AG20443 (cell line): ENCODE measurements at regions not wholly inside any gene's neighbourhood (a gene's known extent, or its start where the extent isn't known, plus 50 kb on each side); places are given as distances from the start of the nearest gene placed in this dataset.
A peak's percentile ranks its signal among the peaks of the same experiment; 100 is the strongest.
"Not testable (repeated sequence)": the region's sequence is repeated elsewhere in the genome, so short reads cannot be mapped to it uniquely, and the experiment has no call there.

ENCODE experiments used
- DNase-seq: peaks from one replicate; pipeline ENCODE4 v3.0.0; 2012; ENCODE audit warnings: low spot score, mixed read lengths

- DNase-seq: peak; percentile 47
Measured at GRCh38 chr12:89856431-89856830, 147.8 kb upstream of the ATP2B1 start.

GRCh38 chr12:89848732-89849131, 140.1 kb upstream of the ATP2B1 start:
- DNase-seq: no peak

- no peak for DNase-seq
Measured at GRCh38 chr12:89846473-89847055, 137.9 kb upstream of the ATP2B1 start.

GRCh38 chr12:89845767-89846166, 137.1 kb upstream of the ATP2B1 start:
- no peak for DNase-seq

- DNase-seq: no peak
Measured at GRCh38 chr12:89845366-89845765, 136.7 kb upstream of the ATP2B1 start.

GRCh38 chr12:89844539-89844938, 135.9 kb upstream of the ATP2B1 start:
- DNase-seq: no peak

GRCh38 chr12:89840162-89840922, 131.7 kb upstream of the ATP2B1 start:
- no peak for DNase-seq

GRCh38 chr12:89839444-89839843, 130.8 kb upstream of the ATP2B1 start:
- no peak for DNase-seq

GRCh38 chr12:89838833-89839232, 130.2 kb upstream of the ATP2B1 start:
- no peak for DNase-seq

- DNase-seq: no peak
Measured at GRCh38 chr12:89836026-89836425, 127.4 kb upstream of the ATP2B1 start.

GRCh38 chr12:89834676-89835075, 126.0 kb upstream of the ATP2B1 start:
- no peak for DNase-seq

- DNase-seq: peak; percentile 62
Measured at GRCh38 chr12:89833337-89834252, 125.0 kb upstream of the ATP2B1 start.

- no peak for DNase-seq
Measured at GRCh38 chr12:89832336-89832735, 123.7 kb upstream of the ATP2B1 start.

- DNase-seq: no peak
Measured at GRCh38 chr12:89831310-89832095, 122.9 kb upstream of the ATP2B1 start.

GRCh38 chr12:89829434-89829975, 120.9 kb upstream of the ATP2B1 start:
- DNase-seq: no peak

GRCh38 chr12:89828575-89828974, 119.9 kb upstream of the ATP2B1 start:
- no peak for DNase-seq

GRCh38 chr12:89827592-89827991, 119.0 kb upstream of the ATP2B1 start:
- DNase-seq: no peak

GRCh38 chr12:89826468-89826867, 117.8 kb upstream of the ATP2B1 start:
- DNase-seq: no peak

GRCh38 chr12:89825591-89826449, 117.2 kb upstream of the ATP2B1 start:
- DNase-seq: peak; percentile 8

- DNase-seq: no peak
Measured at GRCh38 chr12:89824822-89825221, 116.2 kb upstream of the ATP2B1 start.

GRCh38 chr12:89822992-89823391, 114.4 kb upstream of the ATP2B1 start:
- DNase-seq: not testable (repeated sequence)
